WTC11 (cell line): ENCODE measurements at regions not wholly inside any gene's neighbourhood (a gene's known extent, or its start where the extent isn't known, plus 50 kb on each side); places are given as distances from the start of the nearest gene placed in this dataset.

Source experiments
- ESRRA ChIP-seq: sonication (generic); formaldehyde crosslinking; IDR thresholded peaks from 2 replicates; pipeline ENCODE4 v1.8.1; 2022; ENCODE audit warnings: mild to moderate bottlenecking, missing genetic modification reagents, borderline replicate concordance
- ETV6 ChIP-seq: sonication (generic); formaldehyde crosslinking; IDR thresholded peaks from 2 replicates; pipeline ENCODE4 v1.8.1; 2022; ENCODE audit warnings: mild to moderate bottlenecking, missing genetic modification reagents
- FOXJ3 ChIP-seq: sonication (generic); formaldehyde crosslinking; IDR thresholded peaks from 2 replicates; pipeline ENCODE4 v1.9.0; 2021; ENCODE audit warnings: missing genetic modification reagents, mild to moderate bottlenecking, borderline replicate concordance
- MYBL2 ChIP-seq: sonication (generic); formaldehyde crosslinking; IDR thresholded peaks from 2 replicates; pipeline ENCODE4 v1.8.1; 2023; ENCODE audit warnings: mild to moderate bottlenecking, moderate library complexity, missing genetic modification reagents
- NR2C2 ChIP-seq: sonication (generic); formaldehyde crosslinking; IDR thresholded peaks from 2 replicates; pipeline ENCODE4 v1.8.0; 2022; ENCODE audit warnings: mild to moderate bottlenecking, missing genetic modification reagents
- NR3C1 ChIP-seq: sonication (generic); formaldehyde crosslinking; conservative IDR thresholded peaks from 2 replicates; pipeline ENCODE4 v1.8.1; 2023; ENCODE audit warnings: low read depth, mild to moderate bottlenecking, missing genetic modification reagents
- ZNF396 ChIP-seq: fragments of 250-450 bp; sonication (Bioruptor Pico); IDR thresholded peaks from 2 replicates; pipeline ENCODE4 v1.8.0; 2021; ENCODE audit warnings: mild to moderate bottlenecking, moderate library complexity, borderline replicate concordance
- TF ChIP-seq, protein P1 (sequence below): fragments of 200-600 bp; IDR thresholded peaks from 2 replicates; pipeline ENCODE4 v1.8.0; 2022; ENCODE audit warnings: antibody characterized with exemption
- TF ChIP-seq, protein P2 (sequence below): sonication (generic); formaldehyde crosslinking; IDR thresholded peaks from 2 replicates; pipeline ENCODE4 v1.8.0; 2022; ENCODE audit warnings: mild to moderate bottlenecking, missing genetic modification reagents
- TF ChIP-seq, protein P3 (sequence below): sonication (generic); formaldehyde crosslinking; IDR thresholded peaks from 2 replicates; pipeline ENCODE4 v1.8.1; 2022; ENCODE audit warnings: low read depth, missing genetic modification reagents, borderline replicate concordance

DNA sequence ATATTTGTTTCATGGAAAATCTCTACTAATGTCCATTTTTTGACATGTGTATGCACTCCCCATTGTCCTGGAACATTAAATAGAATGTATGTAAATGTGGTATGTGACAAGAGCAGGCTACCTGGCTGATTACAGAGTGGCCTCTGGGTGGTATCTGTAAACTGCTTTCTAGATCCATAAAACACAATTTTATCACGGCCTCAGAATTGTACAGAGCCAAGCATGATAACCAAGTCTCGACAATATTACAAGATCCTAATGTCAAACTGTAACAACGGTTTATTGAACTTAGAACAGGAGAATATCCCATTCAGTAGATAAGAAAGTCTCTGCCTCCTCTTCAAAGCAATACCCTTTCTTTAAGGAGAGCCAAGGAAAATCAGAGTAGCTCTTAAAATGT lies 212.4 kb downstream of the PCDH7 start:
- TF ChIP-seq, protein P1, sequence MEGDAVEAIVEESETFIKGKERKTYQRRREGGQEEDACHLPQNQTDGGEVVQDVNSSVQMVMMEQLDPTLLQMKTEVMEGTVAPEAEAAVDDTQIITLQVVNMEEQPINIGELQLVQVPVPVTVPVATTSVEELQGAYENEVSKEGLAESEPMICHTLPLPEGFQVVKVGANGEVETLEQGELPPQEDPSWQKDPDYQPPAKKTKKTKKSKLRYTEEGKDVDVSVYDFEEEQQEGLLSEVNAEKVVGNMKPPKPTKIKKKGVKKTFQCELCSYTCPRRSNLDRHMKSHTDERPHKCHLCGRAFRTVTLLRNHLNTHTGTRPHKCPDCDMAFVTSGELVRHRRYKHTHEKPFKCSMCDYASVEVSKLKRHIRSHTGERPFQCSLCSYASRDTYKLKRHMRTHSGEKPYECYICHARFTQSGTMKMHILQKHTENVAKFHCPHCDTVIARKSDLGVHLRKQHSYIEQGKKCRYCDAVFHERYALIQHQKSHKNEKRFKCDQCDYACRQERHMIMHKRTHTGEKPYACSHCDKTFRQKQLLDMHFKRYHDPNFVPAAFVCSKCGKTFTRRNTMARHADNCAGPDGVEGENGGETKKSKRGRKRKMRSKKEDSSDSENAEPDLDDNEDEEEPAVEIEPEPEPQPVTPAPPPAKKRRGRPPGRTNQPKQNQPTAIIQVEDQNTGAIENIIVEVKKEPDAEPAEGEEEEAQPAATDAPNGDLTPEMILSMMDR = no peak
- TF ChIP-seq MYBL2 (CRISPR knock-in tag) (no peak), ZNF396 (CRISPR knock-in tag) (no peak), FOXJ3 (CRISPR knock-in tag) (no peak), ESRRA (no peak), NR3C1 (no peak), NR2C2 (CRISPR knock-in tag) (no peak), ETV6 (no peak)
- TF ChIP-seq, protein P2, sequence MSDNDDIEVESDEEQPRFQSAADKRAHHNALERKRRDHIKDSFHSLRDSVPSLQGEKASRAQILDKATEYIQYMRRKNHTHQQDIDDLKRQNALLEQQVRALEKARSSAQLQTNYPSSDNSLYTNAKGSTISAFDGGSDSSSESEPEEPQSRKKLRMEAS = no peak
- TF ChIP-seq, protein P3, sequence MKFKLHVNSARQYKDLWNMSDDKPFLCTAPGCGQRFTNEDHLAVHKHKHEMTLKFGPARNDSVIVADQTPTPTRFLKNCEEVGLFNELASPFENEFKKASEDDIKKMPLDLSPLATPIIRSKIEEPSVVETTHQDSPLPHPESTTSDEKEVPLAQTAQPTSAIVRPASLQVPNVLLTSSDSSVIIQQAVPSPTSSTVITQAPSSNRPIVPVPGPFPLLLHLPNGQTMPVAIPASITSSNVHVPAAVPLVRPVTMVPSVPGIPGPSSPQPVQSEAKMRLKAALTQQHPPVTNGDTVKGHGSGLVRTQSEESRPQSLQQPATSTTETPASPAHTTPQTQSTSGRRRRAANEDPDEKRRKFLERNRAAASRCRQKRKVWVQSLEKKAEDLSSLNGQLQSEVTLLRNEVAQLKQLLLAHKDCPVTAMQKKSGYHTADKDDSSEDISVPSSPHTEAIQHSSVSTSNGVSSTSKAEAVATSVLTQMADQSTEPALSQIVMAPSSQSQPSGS (CRISPR knock-in tag) = no peak
